ENCODE measurements at regions not wholly inside any gene's neighbourhood (a gene's known extent, or its start where the extent isn't known, plus 50 kb on each side); places are given as distances from the start of the nearest gene placed in this dataset.

DNA sequence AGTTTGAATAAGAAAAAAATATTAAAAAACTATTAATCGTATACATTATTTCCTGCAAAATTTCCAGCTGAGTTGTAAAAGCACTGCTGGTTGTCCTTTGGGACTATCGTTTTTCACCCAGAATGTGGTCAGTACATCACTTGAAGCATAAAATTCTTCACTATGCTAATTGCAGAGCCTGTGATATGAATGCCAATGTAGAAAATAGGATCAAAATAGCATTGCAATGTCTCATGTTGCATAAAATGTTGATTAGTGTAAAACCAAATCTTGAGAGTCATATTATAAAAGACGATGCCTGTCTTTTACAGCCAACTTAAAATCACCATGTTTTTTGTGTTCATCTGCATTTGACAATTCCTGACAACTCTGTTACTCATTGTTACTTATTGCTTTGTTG, 207.7 kb downstream of the MMUT start:
- TF ChIP-seq, protein P1, sequence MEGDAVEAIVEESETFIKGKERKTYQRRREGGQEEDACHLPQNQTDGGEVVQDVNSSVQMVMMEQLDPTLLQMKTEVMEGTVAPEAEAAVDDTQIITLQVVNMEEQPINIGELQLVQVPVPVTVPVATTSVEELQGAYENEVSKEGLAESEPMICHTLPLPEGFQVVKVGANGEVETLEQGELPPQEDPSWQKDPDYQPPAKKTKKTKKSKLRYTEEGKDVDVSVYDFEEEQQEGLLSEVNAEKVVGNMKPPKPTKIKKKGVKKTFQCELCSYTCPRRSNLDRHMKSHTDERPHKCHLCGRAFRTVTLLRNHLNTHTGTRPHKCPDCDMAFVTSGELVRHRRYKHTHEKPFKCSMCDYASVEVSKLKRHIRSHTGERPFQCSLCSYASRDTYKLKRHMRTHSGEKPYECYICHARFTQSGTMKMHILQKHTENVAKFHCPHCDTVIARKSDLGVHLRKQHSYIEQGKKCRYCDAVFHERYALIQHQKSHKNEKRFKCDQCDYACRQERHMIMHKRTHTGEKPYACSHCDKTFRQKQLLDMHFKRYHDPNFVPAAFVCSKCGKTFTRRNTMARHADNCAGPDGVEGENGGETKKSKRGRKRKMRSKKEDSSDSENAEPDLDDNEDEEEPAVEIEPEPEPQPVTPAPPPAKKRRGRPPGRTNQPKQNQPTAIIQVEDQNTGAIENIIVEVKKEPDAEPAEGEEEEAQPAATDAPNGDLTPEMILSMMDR (IDR thresholded peaks at IDR 0.05), result no peak
- no peak for TF ChIP-seq POLR2A (IDR thresholded peaks at IDR 0.05)
